ENCODE measurements at regions not wholly inside any gene's neighbourhood (a gene's known extent, or its start where the extent isn't known, plus 50 kb on each side); places are given as distances from the start of the nearest gene placed in this dataset.

GRCh38 chr4:1572521-1572920 lies 111.6 kb downstream of the FAM53A start:
- TF ChIP-seq CTCF (conservative IDR thresholded peaks at IDR 0.05; ENCODE audit: control insufficient read depth, insufficient read depth, low read depth, low read length), result no peak
- no peak overlapping the region for H3K4me3 ChIP-seq (ENCODE audit: control insufficient read depth, low read depth, low read length)
- DNase-seq (ENCODE audit: low read depth), result no peak

GRCh38 chr4:1572010-1572385 lies 112.1 kb downstream of the FAM53A start:
- DNase-seq (ENCODE audit: low read depth), result no peak
- TF ChIP-seq CTCF (conservative IDR thresholded peaks at IDR 0.05; ENCODE audit: control insufficient read depth, insufficient read depth, low read depth, low read length), result no peak
- no peak overlapping the region for H3K4me3 ChIP-seq (ENCODE audit: control insufficient read depth, low read depth, low read length)

GRCh38 chr4:1571165-1572009 lies 112.7 kb downstream of the FAM53A start:
- no peak for DNase-seq (ENCODE audit: low read depth)
- no peak for TF ChIP-seq CTCF (conservative IDR thresholded peaks at IDR 0.05; ENCODE audit: control insufficient read depth, insufficient read depth, low read depth, low read length)
- no peak overlapping the region for H3K4me3 ChIP-seq (ENCODE audit: control insufficient read depth, low read depth, low read length)

GRCh38 chr4:1570291-1571164 lies 113.6 kb downstream of the FAM53A start:
- no peak overlapping the region for H3K4me3 ChIP-seq (ENCODE audit: control insufficient read depth, low read depth, low read length)
- no peak for TF ChIP-seq CTCF (conservative IDR thresholded peaks at IDR 0.05; ENCODE audit: control insufficient read depth, insufficient read depth, low read depth, low read length)
- DNase-seq (ENCODE audit: low read depth), result no peak

GRCh38 chr4:1569461-1570151 lies 114.5 kb downstream of the FAM53A start:
- no peak for TF ChIP-seq CTCF (conservative IDR thresholded peaks at IDR 0.05; ENCODE audit: control insufficient read depth, insufficient read depth, low read depth, low read length)
- no peak for DNase-seq (ENCODE audit: low read depth)
- H3K4me3 ChIP-seq (ENCODE audit: control insufficient read depth, low read depth, low read length), result no peak overlapping the region

GRCh38 chr4:1568855-1569460 lies 115.2 kb downstream of the FAM53A start:
- no peak overlapping the region for H3K4me3 ChIP-seq (ENCODE audit: control insufficient read depth, low read depth, low read length)
- no peak for TF ChIP-seq CTCF (conservative IDR thresholded peaks at IDR 0.05; ENCODE audit: control insufficient read depth, insufficient read depth, low read depth, low read length)
- no peak for DNase-seq (ENCODE audit: low read depth)
